ENCODE measurements at regions not wholly inside any gene's neighbourhood (a gene's known extent, or its start where the extent isn't known, plus 50 kb on each side); places are given as distances from the start of the nearest gene placed in this dataset.

DNA sequence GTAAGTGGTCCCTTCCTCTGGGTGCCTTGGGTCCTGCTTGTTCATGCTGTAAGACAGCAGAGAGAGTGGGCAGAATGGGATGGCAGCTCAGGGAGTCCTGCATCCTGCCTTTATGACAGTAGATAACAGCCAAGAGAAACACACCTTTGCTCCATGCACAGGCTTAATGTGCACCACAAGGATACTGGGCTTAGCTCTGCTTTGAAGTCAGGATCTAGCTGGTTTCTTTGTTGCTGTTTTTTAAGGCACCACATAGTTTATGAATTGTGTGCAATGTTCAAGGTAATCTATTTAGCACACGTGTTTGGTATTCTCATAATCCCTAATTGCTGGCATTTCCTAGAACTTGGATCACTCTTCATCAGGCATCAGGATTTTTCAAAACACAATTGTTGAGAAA, 239.5 kb upstream of the DCN start:
- H3K9me3 ChIP-seq (ENCODE audit: low read length): no peaks in the 10 kb centered on the region
- POLR2A ChIA-PET: no interaction called here
- Mint-ChIP-seq H3K4me1 (no peaks in the 10 kb centered on the region), H3K9me3 (no peaks in the 10 kb centered on the region), H3K36me3 (peaks cover 0 to 1% (median 0%) of the 10 kb centered on the region in 3 donors), H3K27me3 (peaks cover 1 to 14% of the 10 kb centered on the region in 2 donors), H3K4me3 (no peak overlapping the region), H3K27ac (no peak overlapping the region)
- no peaks in the 10 kb centered on the region for H3K36me3 ChIP-seq (ENCODE audit: insufficient read depth, low read length)
- no peaks in the 10 kb centered on the region for H3K27me3 ChIP-seq (ENCODE audit: insufficient read depth, low read length, poor library complexity, severe bottlenecking)
- CTCF ChIA-PET: no interaction called here
- H3K4me3 ChIP-seq (ENCODE audit: low read length): no peak overlapping the region
- no peak for DNase-seq
- no peak overlapping the region for H3K27ac ChIP-seq (ENCODE audit: low read depth, low read length)
- no peaks in the 10 kb centered on the region for H3K4me1 ChIP-seq (ENCODE audit: insufficient read depth, low read length)

DNA sequence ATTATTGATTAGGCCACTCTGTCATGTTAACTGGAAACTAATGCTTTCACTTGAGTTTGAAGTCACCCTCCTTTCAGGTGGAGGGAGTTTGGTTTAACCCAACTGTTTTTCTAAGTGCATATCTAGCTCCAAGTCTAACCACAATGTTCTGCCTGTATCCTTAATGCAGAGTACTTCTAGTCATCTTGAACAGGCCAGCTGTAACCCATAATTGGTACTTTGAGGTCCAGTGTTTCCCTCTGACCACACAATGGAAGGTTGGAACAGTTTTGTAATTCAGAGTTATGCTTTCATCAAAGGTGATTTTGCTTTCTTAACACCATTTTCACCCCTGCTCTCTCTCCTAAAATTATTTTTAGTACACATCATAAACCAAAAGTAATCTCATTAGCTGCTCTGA, 237.2 kb upstream of the DCN start:
- H3K27me3 Mint-ChIP-seq: peaks cover 1 to 22% of the 10 kb centered on the region in 2 donors
- CTCF ChIA-PET: no interaction called here
- Histone ChIP-seq H3K4me3 (ENCODE audit: low read length) (no peak overlapping the region), H3K27ac (ENCODE audit: low read depth, low read length) (no peak overlapping the region), H3K36me3 (ENCODE audit: insufficient read depth, low read length) (no peaks in the 10 kb centered on the region), H3K27me3 (ENCODE audit: insufficient read depth, low read length, poor library complexity, severe bottlenecking) (no peaks in the 10 kb centered on the region), H3K4me1 (ENCODE audit: insufficient read depth, low read length) (no peaks in the 10 kb centered on the region), H3K9me3 (ENCODE audit: low read length) (no peaks in the 10 kb centered on the region)
- H3K36me3 Mint-ChIP-seq: peaks cover 0 to 1% (median 0%) of the 10 kb centered on the region in 3 donors
- POLR2A ChIA-PET: no interaction called here
- H3K9me3 Mint-ChIP-seq: no peaks in the 10 kb centered on the region
- H3K4me1 Mint-ChIP-seq: no peaks in the 10 kb centered on the region
- no peak overlapping the region for H3K4me3 Mint-ChIP-seq
- DNase-seq: no peak
- H3K27ac Mint-ChIP-seq: no peak overlapping the region

DNA sequence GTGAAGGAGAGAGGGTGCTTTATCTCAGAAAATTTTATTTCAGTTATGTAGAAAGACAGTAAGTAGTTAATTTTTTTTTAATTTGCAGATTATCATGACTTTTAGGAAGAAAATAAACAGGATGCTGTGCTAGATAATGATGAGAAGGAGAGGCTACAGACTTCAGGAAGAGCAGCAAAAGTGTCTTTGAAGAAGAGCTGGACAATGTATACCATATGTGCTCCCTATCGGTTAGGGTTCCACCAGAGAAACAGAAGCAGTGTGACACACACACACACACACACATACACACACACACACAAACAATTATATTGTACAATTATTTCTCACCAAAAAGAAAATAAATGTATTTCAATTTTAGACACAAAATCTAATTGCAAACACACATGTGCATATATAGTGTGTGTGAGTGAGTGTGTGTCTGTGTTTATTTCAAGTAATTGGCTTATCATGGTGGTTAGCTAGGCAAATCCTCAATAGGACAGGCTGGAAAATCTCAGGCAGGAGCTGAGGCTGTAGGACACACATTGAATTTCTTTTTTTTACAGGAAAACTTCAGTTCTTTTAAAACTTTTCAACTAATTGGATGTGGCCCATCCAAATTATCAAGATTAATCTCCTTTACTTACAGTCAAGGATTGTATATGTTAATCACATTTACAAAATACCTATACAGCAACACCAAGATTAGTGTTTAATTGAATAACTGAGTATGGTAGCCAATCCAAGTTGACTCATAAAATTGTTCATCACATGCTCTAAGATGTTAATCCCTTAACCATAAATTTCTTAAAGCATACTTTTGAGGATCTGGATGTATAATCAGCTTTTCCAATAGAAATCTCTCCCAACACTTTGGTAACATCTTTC, 235.8 kb upstream of the DCN start:
- Mint-ChIP-seq H3K27ac (no peak overlapping the region), H3K4me3 (no peak overlapping the region), H3K9me3 (no peaks in the 10 kb centered on the region), H3K27me3 (peaks cover 1 to 23% of the 10 kb centered on the region in 2 donors), H3K4me1 (no peaks in the 10 kb centered on the region), H3K36me3 (peaks cover 0 to 1% (median 0%) of the 10 kb centered on the region in 3 donors)
- CTCF ChIA-PET: no interaction called here
- no peak for DNase-seq
- Histone ChIP-seq H3K9me3 (ENCODE audit: low read length) (no peaks in the 10 kb centered on the region), H3K27ac (ENCODE audit: low read depth, low read length) (no peak overlapping the region), H3K27me3 (ENCODE audit: insufficient read depth, low read length, poor library complexity, severe bottlenecking) (no peaks in the 10 kb centered on the region), H3K4me1 (ENCODE audit: insufficient read depth, low read length) (no peaks in the 10 kb centered on the region), H3K4me3 (ENCODE audit: low read length) (no peak overlapping the region), H3K36me3 (ENCODE audit: insufficient read depth, low read length) (no peaks in the 10 kb centered on the region)
- POLR2A ChIA-PET: no interaction called here

DNA sequence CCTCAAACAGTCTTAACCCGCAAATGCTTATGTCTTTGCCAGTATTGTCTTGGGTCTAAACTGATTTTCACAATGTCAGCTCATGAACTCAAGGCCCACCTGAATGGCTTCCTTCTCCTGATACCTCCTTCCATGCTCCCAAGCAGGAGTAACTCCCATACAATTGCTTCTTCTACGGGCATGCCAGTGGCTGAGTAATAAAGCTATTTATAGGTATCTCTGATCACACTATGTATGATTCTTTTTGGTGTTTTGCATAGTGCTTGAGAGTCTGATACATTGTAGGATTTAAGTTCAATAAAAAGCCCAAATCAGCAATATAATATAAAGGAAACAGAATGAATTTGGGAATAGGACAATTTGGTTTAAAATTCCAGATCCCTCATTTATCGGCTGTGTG, 235.0 kb upstream of the DCN start:
- Histone ChIP-seq H3K4me3 (ENCODE audit: low read length) (no peak overlapping the region), H3K27me3 (ENCODE audit: insufficient read depth, low read length, poor library complexity, severe bottlenecking) (no peaks in the 10 kb centered on the region), H3K4me1 (ENCODE audit: insufficient read depth, low read length) (no peaks in the 10 kb centered on the region), H3K27ac (ENCODE audit: low read depth, low read length) (no peak overlapping the region), H3K9me3 (ENCODE audit: low read length) (no peaks in the 10 kb centered on the region), H3K36me3 (ENCODE audit: insufficient read depth, low read length) (no peaks in the 10 kb centered on the region)
- peaks cover 1 to 23% of the 10 kb centered on the region in 2 donors for H3K27me3 Mint-ChIP-seq
- no peak for DNase-seq
- no peak overlapping the region for H3K27ac Mint-ChIP-seq
- ChIA-PET CTCF (no interaction called here), POLR2A (no interaction called here)
- no peaks in the 10 kb centered on the region for H3K9me3 Mint-ChIP-seq
- H3K36me3 Mint-ChIP-seq: peaks cover 0 to under 1% (median 0%) of the 10 kb centered on the region in 3 donors
- no peak overlapping the region for H3K4me3 Mint-ChIP-seq
- H3K4me1 Mint-ChIP-seq: no peaks in the 10 kb centered on the region

DNA sequence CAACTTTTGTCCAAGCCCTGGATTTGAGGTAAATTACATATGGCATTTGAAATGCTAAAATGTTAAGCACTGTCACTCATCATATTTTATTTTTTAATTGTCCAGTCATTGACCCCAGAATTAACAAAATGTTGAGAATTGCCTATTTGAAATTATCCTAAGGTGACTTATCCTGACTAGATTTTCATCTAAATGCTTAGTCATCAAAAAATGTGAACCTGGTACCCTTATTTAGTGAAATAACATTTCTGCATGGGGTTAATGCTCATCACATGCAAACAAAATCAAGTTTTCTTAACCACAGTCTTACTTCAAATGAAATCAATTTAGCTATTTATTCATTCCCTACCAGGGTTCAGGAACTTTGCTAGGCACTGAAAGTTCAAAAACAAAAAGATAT, 232.0 kb upstream of the DCN start:
- H3K9me3 Mint-ChIP-seq: no peaks in the 10 kb centered on the region
- no peaks in the 10 kb centered on the region for H3K36me3 ChIP-seq (ENCODE audit: insufficient read depth, low read length)
- H3K27me3 ChIP-seq (ENCODE audit: insufficient read depth, low read length, poor library complexity, severe bottlenecking): no peaks in the 10 kb centered on the region
- ChIA-PET CTCF (no interaction called here), POLR2A (no interaction called here)
- no peak for DNase-seq
- no peak overlapping the region for H3K4me3 ChIP-seq (ENCODE audit: low read length)
- no peaks in the 10 kb centered on the region for H3K9me3 ChIP-seq (ENCODE audit: low read length)
- H3K4me1 ChIP-seq (ENCODE audit: insufficient read depth, low read length): no peaks in the 10 kb centered on the region
- H3K27me3 Mint-ChIP-seq: peaks cover 0 to 20% of the 10 kb centered on the region in 2 donors
- H3K27ac Mint-ChIP-seq: no peak overlapping the region
- H3K27ac ChIP-seq (ENCODE audit: low read depth, low read length): no peak overlapping the region
- no peaks in the 10 kb centered on the region for H3K36me3 Mint-ChIP-seq
- no peak overlapping the region for H3K4me3 Mint-ChIP-seq
- H3K4me1 Mint-ChIP-seq: no peaks in the 10 kb centered on the region

DNA sequence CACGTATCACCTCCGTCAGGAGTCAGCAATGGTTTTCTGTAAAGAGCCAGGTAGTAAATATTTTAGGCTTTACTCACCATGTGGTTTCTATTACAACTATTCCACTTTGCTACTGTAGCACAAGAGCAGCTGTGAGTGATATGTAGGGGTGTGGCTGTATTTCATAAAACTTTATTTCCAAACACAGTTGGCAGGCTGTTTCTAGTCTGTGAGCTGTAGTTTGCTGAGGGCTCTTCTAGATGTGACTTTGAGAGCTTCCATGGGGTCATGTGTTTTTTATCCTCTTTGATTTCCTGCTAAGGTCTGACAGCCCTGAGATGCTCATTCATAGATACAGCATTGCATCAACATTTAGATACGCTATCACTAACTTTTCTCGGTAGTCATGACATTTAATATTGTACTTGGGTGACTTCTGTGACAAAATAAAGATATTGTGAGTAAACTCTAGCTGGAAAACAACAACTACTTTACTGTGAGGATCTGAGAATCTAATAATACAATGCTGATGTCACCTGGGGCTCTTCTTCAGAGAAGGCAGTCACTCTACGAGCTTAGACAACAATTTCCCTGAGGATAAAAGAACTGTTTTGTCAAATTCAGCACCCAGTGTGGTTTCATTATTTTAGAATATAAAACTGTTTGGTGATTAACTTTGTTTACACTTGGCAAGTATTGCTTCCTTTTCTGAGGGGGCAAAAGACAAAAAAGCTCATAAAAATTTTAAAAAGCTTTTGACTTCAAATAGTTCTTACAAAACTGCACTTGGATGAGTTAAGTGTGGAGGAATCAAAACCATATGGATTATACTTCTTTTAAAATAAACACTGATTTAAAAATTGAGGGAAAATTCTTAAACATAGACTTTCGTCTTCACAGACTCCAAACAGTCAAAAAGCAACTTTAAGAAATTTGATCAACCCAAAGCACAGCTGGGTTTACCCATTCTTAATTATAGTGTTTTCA, 231.2 kb upstream of the DCN start:
- Histone ChIP-seq H3K4me1 (ENCODE audit: insufficient read depth, low read length) (no peaks in the 10 kb centered on the region), H3K27ac (ENCODE audit: low read depth, low read length) (no peak overlapping the region), H3K27me3 (ENCODE audit: insufficient read depth, low read length, poor library complexity, severe bottlenecking) (no peaks in the 10 kb centered on the region), H3K9me3 (ENCODE audit: low read length) (no peaks in the 10 kb centered on the region), H3K36me3 (ENCODE audit: insufficient read depth, low read length) (no peaks in the 10 kb centered on the region), H3K4me3 (ENCODE audit: low read length) (no peak overlapping the region)
- Mint-ChIP-seq H3K9me3 (no peaks in the 10 kb centered on the region), H3K4me3 (no peak overlapping the region), H3K27ac (no peak overlapping the region), H3K4me1 (no peaks in the 10 kb centered on the region), H3K27me3 (peaks cover 0 to 18% of the 10 kb centered on the region in 2 donors), H3K36me3 (no peaks in the 10 kb centered on the region)
- no peak for DNase-seq
- POLR2A ChIA-PET: no interaction called here
- CTCF ChIA-PET: no interaction called here

DNA sequence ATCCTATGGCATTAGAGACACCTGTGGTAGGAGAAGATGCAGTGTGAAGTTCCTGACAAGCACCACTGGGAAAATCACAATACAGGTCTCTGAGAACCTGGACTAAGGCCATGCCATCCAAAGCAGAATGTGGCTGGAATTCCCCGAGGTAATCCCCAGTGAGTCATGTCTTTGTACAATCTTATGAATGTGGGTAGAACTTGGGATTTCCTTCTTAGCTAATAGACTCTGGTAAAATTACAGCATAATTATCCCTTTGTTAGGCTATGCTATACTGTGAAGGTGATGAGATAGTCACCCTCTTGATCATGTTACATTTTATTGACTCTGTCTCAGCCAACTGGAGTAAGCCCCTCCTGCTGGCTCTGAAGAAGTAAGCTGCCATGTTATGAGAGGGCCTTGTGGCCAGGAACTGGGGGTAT, 224.3 kb upstream of the DCN start:
- ChIA-PET POLR2A (no interaction called here), CTCF (no interaction called here)
- Histone ChIP-seq H3K4me1 (ENCODE audit: insufficient read depth, low read length) (no peaks in the 10 kb centered on the region), H3K27me3 (ENCODE audit: insufficient read depth, low read length, poor library complexity, severe bottlenecking) (no peaks in the 10 kb centered on the region), H3K27ac (ENCODE audit: low read depth, low read length) (no peak overlapping the region), H3K9me3 (ENCODE audit: low read length) (no peaks in the 10 kb centered on the region), H3K4me3 (ENCODE audit: low read length) (no peak overlapping the region), H3K36me3 (ENCODE audit: insufficient read depth, low read length) (no peaks in the 10 kb centered on the region)
- Mint-ChIP-seq H3K9me3 (no peaks in the 10 kb centered on the region), H3K4me1 (no peaks in the 10 kb centered on the region), H3K27me3 (no peaks in the 10 kb centered on the region), H3K4me3 (no peak overlapping the region), H3K27ac (peak overlapping the region in 1 of 8 donors; percentile 41), H3K36me3 (no peaks in the 10 kb centered on the region)
- no peak for DNase-seq

DNA sequence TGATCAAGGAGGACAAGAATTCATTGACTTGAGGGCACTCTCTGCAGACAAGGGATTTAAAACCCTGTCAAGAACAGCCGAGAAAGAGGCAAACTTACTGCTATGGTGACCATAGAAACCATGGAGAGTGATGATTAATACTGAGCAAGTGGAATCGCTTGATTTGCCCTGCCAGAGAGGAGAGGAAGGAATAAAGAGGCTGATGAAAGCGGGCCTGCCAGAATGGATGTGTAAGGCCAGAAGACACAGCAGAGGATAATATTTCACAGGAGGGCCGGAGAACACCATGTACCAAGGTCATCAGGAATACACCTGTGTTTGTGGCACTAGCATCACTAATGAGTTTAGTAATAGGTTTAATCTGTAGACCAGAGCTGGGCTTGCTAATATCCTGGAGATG, 221.8 kb upstream of the DCN start:
- POLR2A ChIA-PET: no interaction called here
- Mint-ChIP-seq H3K36me3 (no peaks in the 10 kb centered on the region), H3K4me1 (no peaks in the 10 kb centered on the region), H3K4me3 (no peak overlapping the region), H3K27me3 (no peaks in the 10 kb centered on the region), H3K9me3 (no peaks in the 10 kb centered on the region), H3K27ac (peak overlapping the region in 1 of 8 donors; percentile 39)
- Histone ChIP-seq H3K4me3 (ENCODE audit: low read length) (no peak overlapping the region), H3K4me1 (ENCODE audit: insufficient read depth, low read length) (no peaks in the 10 kb centered on the region), H3K36me3 (ENCODE audit: insufficient read depth, low read length) (no peaks in the 10 kb centered on the region), H3K27me3 (ENCODE audit: insufficient read depth, low read length, poor library complexity, severe bottlenecking) (no peaks in the 10 kb centered on the region), H3K27ac (ENCODE audit: low read depth, low read length) (no peak overlapping the region), H3K9me3 (ENCODE audit: low read length) (no peaks in the 10 kb centered on the region)
- CTCF ChIA-PET: interaction anchor here (1.4 kb wide), 1 partner anchor 22 kb away, joined by 3 read pairs; no protein-coding TSS in a partner anchor
- no peak for DNase-seq
